Right lobe of liver (tissue), 6 donors: ENCODE measurements at regions not wholly inside any gene's neighbourhood (a gene's known extent, or its start where the extent isn't known, plus 50 kb on each side); places are given as distances from the start of the nearest gene placed in this dataset.

Experiments used
- ATAC-seq, 4 donors: fragments of 200-7000 bp; cut with Tn5 transposase; one replicate each; pipeline ENCODE4 v1.9.1; 2020; ENCODE audit warnings: mild to moderate bottlenecking in 4 of 4, moderate library complexity in 4 of 4
- DNase-seq, 3 donors: peaks; one replicate each; pipeline ENCODE4 v3.0.0-alpha.2; 2020
- H3K27ac ChIP-seq, 3 donors: fragments of 200-600 bp; one replicate each; pipeline ENCODE4 v1.8.0; 2022
- H3K27me3 ChIP-seq, 2 donors: fragments of 200-600 bp; one replicate each; pipeline ENCODE4 v1.8.0; 2022
- H3K36me3 ChIP-seq, 4 donors: fragments of 200-600 bp; sonication (generic) in 1 of 4; one replicate each; pipeline versions ENCODE4 v1.5.1 to v1.8.0; 2017 to 2022; ENCODE audit warnings: control low read depth in 1 of 4
- H3K4me1 ChIP-seq, 4 donors: fragments of 200-600 bp; sonication (generic) in 1 of 4; one replicate each; pipeline versions ENCODE4 v1.5.1 to v1.8.0; 2017 to 2022; ENCODE audit warnings: control low read depth in 1 of 4
- H3K4me3 ChIP-seq, 3 donors: fragments of 200-600 bp; one replicate each; pipeline ENCODE4 v1.8.0; 2022
- H3K9me3 ChIP-seq, 4 donors: fragments of 200-600 bp; sonication (generic) in 1 of 4; one replicate each; pipeline versions ENCODE4 v1.5.1 to v1.8.0; 2017 to 2022; ENCODE audit warnings: control low read depth in 1 of 4
- POLR2A ChIP-seq: fragments of 450-650 bp; IDR thresholded peaks from one replicate; pipeline ENCODE4 v1.6.1; 2017; ENCODE audit warnings: antibody characterized with exemption, mild to moderate bottlenecking
- WGBS: methylation state at CpG from one replicate; pipeline ENCODE4 v1.1.6; 2018; ENCODE audit warnings: low coverage, low lambda C conversion rate; ENCODE audit not compliant: insufficient coverage; ENCODE audit errors: missing lambda C conversion rate; 5-methylcytosine and 5-hydroxymethylcytosine counted together
- intact Hi-C, 2 donors: fragments of 100-400 bp; cut with DNase I; formaldehyde crosslinking; loops; one replicate each; pipeline versions ENCODE4 v1.11.2 to v1.14.1; 2022
- TF ChIP-seq, protein P1 (sequence below), 4 donors: fragments of 200-600 bp in 3 of 4; fragments of 450-650 bp in 1 of 4; IDR thresholded peaks; one replicate each; pipeline versions ENCODE4 v1.5.1 to v1.8.0; 2016 to 2022; ENCODE audit warnings: antibody characterized with exemption in 4 of 4, mild to moderate bottlenecking in 2 of 4
- donor health status: DM: no; HTN: yes; CAD: no.
- donor health status: DM: no; HTN: no; CAD: no.
- donor health status: DM: no; HTN: no; CAD: no.
- donor health status: DM: no; HTN: yes; CAD: no.
- donor health status: DM: no; HTN: yes; CAD: no.

DNA sequence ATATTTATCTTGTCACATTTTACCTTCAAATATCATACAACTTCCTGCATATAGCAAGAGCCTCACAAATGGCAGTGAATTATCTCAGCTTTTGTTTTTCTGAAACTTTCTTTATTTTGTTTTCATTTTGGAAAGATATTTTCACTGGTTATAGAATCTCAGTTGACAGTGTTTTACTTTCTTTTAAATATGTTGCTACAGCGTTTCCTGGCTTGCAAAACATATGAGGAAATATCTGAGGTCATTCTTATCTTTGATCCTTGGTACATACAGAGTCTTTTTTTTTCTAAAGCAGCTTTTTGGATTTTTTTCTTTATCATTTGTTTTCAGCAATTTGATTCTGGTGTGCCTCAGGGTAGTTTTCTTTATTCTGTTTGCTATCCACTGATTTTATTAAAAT, 77.6 kb upstream of the CEP78 start:
- no peak for TF ChIP-seq POLR2A
- TF ChIP-seq, protein P1, sequence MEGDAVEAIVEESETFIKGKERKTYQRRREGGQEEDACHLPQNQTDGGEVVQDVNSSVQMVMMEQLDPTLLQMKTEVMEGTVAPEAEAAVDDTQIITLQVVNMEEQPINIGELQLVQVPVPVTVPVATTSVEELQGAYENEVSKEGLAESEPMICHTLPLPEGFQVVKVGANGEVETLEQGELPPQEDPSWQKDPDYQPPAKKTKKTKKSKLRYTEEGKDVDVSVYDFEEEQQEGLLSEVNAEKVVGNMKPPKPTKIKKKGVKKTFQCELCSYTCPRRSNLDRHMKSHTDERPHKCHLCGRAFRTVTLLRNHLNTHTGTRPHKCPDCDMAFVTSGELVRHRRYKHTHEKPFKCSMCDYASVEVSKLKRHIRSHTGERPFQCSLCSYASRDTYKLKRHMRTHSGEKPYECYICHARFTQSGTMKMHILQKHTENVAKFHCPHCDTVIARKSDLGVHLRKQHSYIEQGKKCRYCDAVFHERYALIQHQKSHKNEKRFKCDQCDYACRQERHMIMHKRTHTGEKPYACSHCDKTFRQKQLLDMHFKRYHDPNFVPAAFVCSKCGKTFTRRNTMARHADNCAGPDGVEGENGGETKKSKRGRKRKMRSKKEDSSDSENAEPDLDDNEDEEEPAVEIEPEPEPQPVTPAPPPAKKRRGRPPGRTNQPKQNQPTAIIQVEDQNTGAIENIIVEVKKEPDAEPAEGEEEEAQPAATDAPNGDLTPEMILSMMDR (IDR thresholded peaks at IDR 0.05), result no peak
- ATAC-seq, result peak in 1 of 4 donors; percentile 27

DNA sequence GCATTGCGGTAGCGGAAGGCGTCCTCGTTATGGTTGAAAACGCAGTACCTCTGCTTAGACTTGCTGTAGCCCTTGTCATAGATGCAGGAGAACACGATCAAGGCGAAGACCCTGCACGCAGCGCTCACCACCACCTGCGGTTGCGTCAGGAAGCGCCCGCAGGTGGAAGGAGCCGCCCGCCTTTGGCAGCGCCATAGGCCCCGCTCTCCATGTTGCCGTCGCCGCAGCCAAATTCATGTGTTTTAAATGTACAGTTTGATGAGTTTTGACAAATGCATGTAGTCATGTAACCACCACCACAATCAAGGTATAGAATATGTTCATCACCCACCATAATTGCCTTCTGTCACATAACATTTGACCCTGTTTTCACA, 84.9 kb upstream of the CEP78 start:
- Histone ChIP-seq H3K27me3 (no peaks in the 10 kb centered on the region), H3K27ac (no peak overlapping the region), H3K4me1 (no peaks in the 10 kb centered on the region), H3K36me3 (no peaks in the 10 kb centered on the region), H3K4me3 (no peak overlapping the region), H3K9me3 (no peaks in the 10 kb centered on the region)
- TF ChIP-seq POLR2A, result no peak
- TF ChIP-seq, protein P1 (IDR thresholded peaks at IDR 0.05), result no peak
- intact Hi-C loops, result no loop called here
- DNase-seq, result no peak
- no peak for ATAC-seq
- WGBS, result no CpG with 5 or more reads among the region's 20 CpGs

More for the DNA sequence above, 77.6 kb upstream of the CEP78 start:
- Histone ChIP-seq H3K36me3 (no peaks in the 10 kb centered on the region), H3K4me1 (no peaks in the 10 kb centered on the region), H3K27me3 (no peaks in the 10 kb centered on the region), H3K27ac (no peak overlapping the region), H3K4me3 (no peak overlapping the region), H3K9me3 (no peaks in the 10 kb centered on the region)
- no peak for DNase-seq
- WGBS, result 6% methylated on average over 1 of the region's 1 CpG
- intact Hi-C loops, result no loop called here

DNA sequence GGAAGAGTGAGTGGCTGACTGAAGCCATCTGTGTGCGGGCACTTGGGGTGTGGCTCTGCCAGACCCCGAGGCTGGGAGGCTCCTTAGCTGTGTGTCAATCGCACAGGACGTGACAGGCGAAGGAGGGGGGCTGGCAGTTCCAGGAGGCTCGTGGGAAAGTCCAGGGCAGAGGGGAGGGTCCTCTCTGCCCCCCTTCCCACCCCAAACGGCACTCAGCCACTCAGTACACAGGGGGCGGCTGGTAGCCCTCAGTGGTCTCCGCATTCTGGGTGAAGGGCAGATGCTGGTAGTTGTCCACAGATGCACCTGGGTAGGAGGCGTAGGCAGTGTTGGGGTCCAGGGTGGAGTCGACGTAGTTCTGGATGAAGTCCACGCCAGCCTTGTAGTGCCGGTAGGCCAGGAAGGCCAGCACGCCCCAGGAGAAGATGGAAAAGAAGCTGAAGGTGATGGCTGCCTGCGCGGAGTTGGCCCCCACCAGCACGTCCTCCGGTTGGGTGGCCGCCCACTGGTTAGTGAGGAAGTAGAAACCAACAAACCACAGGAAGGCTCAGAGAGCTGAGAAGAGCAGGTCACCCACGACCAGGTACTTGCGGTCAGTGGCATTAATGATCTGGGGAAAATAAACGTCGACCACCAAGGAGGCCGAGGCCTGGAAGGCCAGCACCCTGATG, 85.4 kb upstream of the CEP78 start:
- intact Hi-C loops, result no loop called here

DNA sequence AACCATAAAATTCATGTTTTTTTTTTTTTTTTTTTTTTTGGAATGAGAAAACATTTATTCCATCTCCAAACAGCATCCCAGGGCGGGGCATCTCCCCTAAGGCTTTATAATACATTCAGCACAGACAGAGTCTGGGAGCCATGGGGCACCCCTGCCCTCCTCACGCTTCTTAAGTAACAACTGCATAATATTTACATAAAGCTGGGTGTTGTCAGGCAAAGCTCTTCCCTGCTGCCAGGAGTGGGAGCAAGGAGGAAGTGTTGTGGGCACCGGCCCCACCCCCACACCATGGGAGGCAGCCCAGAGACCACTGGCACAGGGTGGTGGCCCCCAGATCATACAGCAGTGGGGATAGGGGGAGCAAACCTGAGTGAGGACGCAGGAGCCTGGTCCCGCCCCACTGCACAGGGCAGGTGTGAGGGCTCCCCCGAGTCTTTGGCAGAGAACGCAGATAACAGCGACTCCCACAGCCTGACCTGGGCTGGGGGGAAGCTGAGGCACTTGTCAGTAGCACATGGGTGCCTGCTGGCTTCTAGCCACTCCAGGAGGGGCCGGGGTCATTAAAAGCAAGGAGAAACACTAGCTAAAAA, 86.1 kb upstream of the CEP78 start:
- no peak for DNase-seq
- Histone ChIP-seq H3K27ac (no peak overlapping the region), H3K36me3 (no peaks in the 10 kb centered on the region), H3K27me3 (no peaks in the 10 kb centered on the region), H3K9me3 (no peaks in the 10 kb centered on the region), H3K4me3 (no peak overlapping the region), H3K4me1 (no peaks in the 10 kb centered on the region)
- TF ChIP-seq, protein P1 (IDR thresholded peaks at IDR 0.05), result no peak
- no peak for TF ChIP-seq POLR2A
- WGBS, result 67% methylated on average over 3 of the region's 9 CpGs
- peak in 1 of 4 donors; percentile 17 for ATAC-seq
- intact Hi-C loops, result no loop called here

More for the DNA sequence above, 85.4 kb upstream of the CEP78 start:
- H3K36me3 ChIP-seq, result no peaks in the 10 kb centered on the region
- 88% methylated on average over 9 of the region's 25 CpGs for WGBS
- no peak overlapping the region for H3K27ac ChIP-seq
- TF ChIP-seq POLR2A, result no peak
- TF ChIP-seq, protein P1 (IDR thresholded peaks at IDR 0.05), result no peak
- ATAC-seq (peak in 1 of 4 donors; percentile 18), DNase-seq (no peak)
- H3K9me3 ChIP-seq, result no peaks in the 10 kb centered on the region
- no peak overlapping the region for H3K4me3 ChIP-seq
- no peaks in the 10 kb centered on the region for H3K27me3 ChIP-seq
- no peaks in the 10 kb centered on the region for H3K4me1 ChIP-seq
